GM23338 (cell line): ENCODE measurements at regions not wholly inside any gene's neighbourhood (a gene's known extent, or its start where the extent isn't known, plus 50 kb on each side); places are given as distances from the start of the nearest gene placed in this dataset.
"Not testable (repeated sequence)": the region's sequence is repeated elsewhere in the genome, so short reads cannot be mapped to it uniquely, and the experiment has no call there.

ENCODE experiments used
- ATAC-seq: fragments of 200-7000 bp; cut with Tn5 transposase; 3 replicates; pipeline ENCODE4 v1.9.1; 2020
- DNase-seq: peaks from one replicate; pipeline ENCODE4 v3.0.0-alpha.2; 2015; ENCODE audit warnings: low spot score
- H2AFZ ChIP-seq: fragments of 200-600 bp; sonication (generic); 2 replicates; pipeline ENCODE4 v1.8.0; 2016; ENCODE audit warnings: antibody characterized with exemption, mild to moderate bottlenecking, moderate library complexity
- H3F3A ChIP-seq: fragments of 200-600 bp; sonication (generic); replicated peaks from 2 replicates; pipeline ENCODE4 v1.8.0; 2017; ENCODE audit warnings: antibody characterized with exemption, mixed run types, low read depth
- H3K27ac ChIP-seq: fragments of 200-600 bp; sonication (generic); 2 replicates; pipeline ENCODE4 v1.6.1; 2016; ENCODE audit warnings: low read depth
- H3K27me3 ChIP-seq: fragments of 200-600 bp; sonication (generic); 2 replicates; pipeline ENCODE4 v1.8.0; 2016; ENCODE audit warnings: mild to moderate bottlenecking, mixed run types, moderate library complexity; ENCODE audit not compliant: insufficient read depth
- H3K36me3 ChIP-seq: fragments of 200-600 bp; sonication (generic); 2 replicates; pipeline ENCODE4 v1.8.0; 2016; ENCODE audit warnings: mild to moderate bottlenecking; ENCODE audit not compliant: insufficient read depth
- H3K4me1 ChIP-seq: fragments of 200-600 bp; sonication (generic); 2 replicates; pipeline ENCODE4 v1.8.0; 2016; ENCODE audit warnings: mild to moderate bottlenecking, moderate library complexity; ENCODE audit not compliant: insufficient read depth
- H3K4me2 ChIP-seq: fragments of 200-600 bp; sonication (generic); 2 replicates; pipeline ENCODE4 v1.7.1; 2017; ENCODE audit warnings: mixed run types
- H3K4me3 ChIP-seq: fragments of 200-600 bp; sonication (generic); 2 replicates; pipeline ENCODE4 v1.6.1; 2016; ENCODE audit warnings: mixed run types
- H3K79me2 ChIP-seq: fragments of 200-600 bp; sonication (generic); replicated peaks from 2 replicates; pipeline ENCODE4 v1.8.0; 2017; ENCODE audit warnings: mild to moderate bottlenecking; ENCODE audit not compliant: insufficient read depth
- H3K9me2 ChIP-seq: fragments of 200-600 bp; sonication (generic); 2 replicates; pipeline ENCODE4 v1.8.0; 2017; ENCODE audit not compliant: insufficient read depth
- H4K20me1 ChIP-seq: fragments of 200-600 bp; sonication (generic); replicated peaks from 2 replicates; pipeline ENCODE4 v1.8.0; 2017; ENCODE audit warnings: mild to moderate bottlenecking; ENCODE audit not compliant: insufficient read depth
- H3K27ac Mint-ChIP-seq: 2 replicates; pipeline ENCODE4 v1.8.0; 2020; ENCODE audit warnings: inconsistent platforms, mild to moderate bottlenecking, moderate library complexity, mixed read lengths
- H3K27me3 Mint-ChIP-seq: 3 replicates; pipeline ENCODE4 v1.8.0; 2022; ENCODE audit warnings: low read depth, mild to moderate bottlenecking, moderate library complexity, mixed read lengths, inconsistent platforms; ENCODE audit not compliant: insufficient read depth, poor library complexity
- H3K36me3 Mint-ChIP-seq: 3 replicates; pipeline ENCODE4 v1.8.0; 2021; ENCODE audit warnings: low read depth, mild to moderate bottlenecking, inconsistent platforms, moderate library complexity, mixed read lengths
- H3K4me1 Mint-ChIP-seq: 3 replicates; pipeline ENCODE4 v1.8.0; 2020; ENCODE audit warnings: mild to moderate bottlenecking, inconsistent platforms, mixed read lengths
- H3K4me3 Mint-ChIP-seq: 3 replicates; pipeline ENCODE4 v1.8.0; 2021; ENCODE audit warnings: moderate library complexity, mild to moderate bottlenecking, inconsistent platforms, mixed read lengths
- H3K9me3 Mint-ChIP-seq: 3 replicates; pipeline ENCODE4 v1.8.0; 2020; ENCODE audit warnings: moderate library complexity, mild to moderate bottlenecking, inconsistent platforms, mixed read lengths
- CREB1 ChIP-seq: fragments of 250-450 bp; sonication (Bioruptor Pico); IDR thresholded peaks from 2 replicates; pipeline ENCODE4 v1.5.0; 2020; ENCODE audit warnings: low read depth, mild to moderate bottlenecking, moderate library complexity
- CTCF ChIP-seq, 2 experiments: fragments of 200-600 bp in 1 of 2; sonication (generic) in 1 of 2; conservative IDR thresholded peaks; 2 replicates each; pipeline versions ENCODE4 v1.5.1 to v1.6.1; 2016 to 2017; ENCODE audit warnings: antibody characterized with exemption in 2 of 2, low read depth in 2 of 2, mild to moderate bottlenecking in 2 of 2, moderate library complexity in 1 of 2
- ETS1 ChIP-seq: IDR thresholded peaks from 2 replicates; pipeline ENCODE4 v1.6.1; 2016; ENCODE audit warnings: antibody characterized with exemption
- EZH2 ChIP-seq: fragments of 200-600 bp; sonication (generic); IDR thresholded peaks from one replicate; pipeline ENCODE4 v1.8.0; 2017; ENCODE audit warnings: antibody characterized with exemption, mild to moderate bottlenecking, low read depth; ENCODE audit not compliant: unreplicated experiment
- EZH2phosphoT487 ChIP-seq: fragments of 200-600 bp; sonication (generic); IDR thresholded peaks from one replicate; pipeline ENCODE4 v1.8.1; 2018; ENCODE audit warnings: antibody characterized with exemption; ENCODE audit not compliant: unreplicated experiment
- JUNB ChIP-seq: IDR thresholded peaks from one replicate; pipeline ENCODE4 v1.6.1; 2016; ENCODE audit warnings: antibody characterized with exemption; ENCODE audit not compliant: unreplicated experiment
- NANOG ChIP-seq: IDR thresholded peaks from 2 replicates; pipeline ENCODE4 v1.6.1; 2016; ENCODE audit warnings: antibody characterized with exemption, borderline replicate concordance
- STAT1 ChIP-seq: IDR thresholded peaks from one replicate; pipeline ENCODE4 v1.6.1; 2016; ENCODE audit warnings: antibody characterized with exemption; ENCODE audit not compliant: unreplicated experiment
- ZNF114 ChIP-seq: fragments of 250-450 bp; sonication (Bioruptor Pico); IDR thresholded peaks from 2 replicates; pipeline ENCODE4 v1.5.0; 2020; ENCODE audit warnings: mild to moderate bottlenecking, moderate library complexity

GRCh38 chr2:12014088-12014960, 267.9 kb downstream of the LPIN1 start (continued):
- TF ChIP-seq EZH2phosphoT487 (no peak), CREB1 (CRISPR knock-in tag) (no peak), NANOG (no peak), ETS1 (no peak), EZH2 (no peak), CTCF (conservative IDR thresholded peaks at IDR 0.05; ENCODE audit: low read depth in 2 of 2) (no peak), JUNB (no peak)

- peaks cover 30% of the 10 kb centered on the region for H3K9me3 Mint-ChIP-seq
Observed at GRCh38 chr2:12017499-12018157, 271.2 kb downstream of the LPIN1 start.

GRCh38 chr2:12018726-12019125, 272.3 kb downstream of the LPIN1 start:
- ATAC-seq, DNase-seq, H3K4me1 Mint-ChIP-seq, H3K27ac Mint-ChIP-seq, H3F3A ChIP-seq, H3K4me1 ChIP-seq, H3K4me3 Mint-ChIP-seq, H3K27ac ChIP-seq, H2AFZ ChIP-seq, H3K9me2 ChIP-seq, H4K20me1 ChIP-seq, H3K36me3 ChIP-seq, H3K27me3 ChIP-seq, H3K4me3 ChIP-seq, H3K27me3 Mint-ChIP-seq, H3K4me2 ChIP-seq, H3K79me2 ChIP-seq: not testable (repeated sequence)
- H3K36me3 Mint-ChIP-seq: peaks cover 34% of the 10 kb centered on the region
- H3K9me3 Mint-ChIP-seq: peaks cover 35% of the 10 kb centered on the region

More at GRCh38 chr2:12017499-12018157, 271.2 kb downstream of the LPIN1 start:
- Mint-ChIP-seq H3K36me3 (peaks cover 29% of the 10 kb centered on the region), H3K27me3 (peaks cover 2% of the 10 kb centered on the region), H3K4me1 (no peaks in the 10 kb centered on the region), H3K27ac (no peak overlapping the region), H3K4me3 (no peak overlapping the region)
- Histone ChIP-seq H3K4me2 (no peak overlapping the region), H3K36me3 (no peaks in the 10 kb centered on the region), H3K9me2 (peaks cover 9% of the 10 kb centered on the region; the same call in 1 of the 2 replicates), H4K20me1 (no peaks in the 10 kb centered on the region), H3K4me3 (no peak overlapping the region), H3K27ac (no peak overlapping the region), H3F3A (no peaks in the 10 kb centered on the region), H3K27me3 (no peaks in the 10 kb centered on the region), H3K79me2 (no peaks in the 10 kb centered on the region), H2AFZ (no peak overlapping the region), H3K4me1 (no peaks in the 10 kb centered on the region)
- no peak for DNase-seq
- ATAC-seq: no peak
- TF ChIP-seq JUNB (no peak), CREB1 (CRISPR knock-in tag) (no peak), ETS1 (no peak), STAT1 (no peak), ZNF114 (CRISPR knock-in tag) (no peak)
